ENCODE measurements at regions not wholly inside any gene's neighbourhood (a gene's known extent, or its start where the extent isn't known, plus 50 kb on each side); places are given as distances from the start of the nearest gene placed in this dataset.
"Not testable (repeated sequence)": the region's sequence is repeated elsewhere in the genome, so short reads cannot be mapped to it uniquely, and the experiment has no call there.

DNA sequence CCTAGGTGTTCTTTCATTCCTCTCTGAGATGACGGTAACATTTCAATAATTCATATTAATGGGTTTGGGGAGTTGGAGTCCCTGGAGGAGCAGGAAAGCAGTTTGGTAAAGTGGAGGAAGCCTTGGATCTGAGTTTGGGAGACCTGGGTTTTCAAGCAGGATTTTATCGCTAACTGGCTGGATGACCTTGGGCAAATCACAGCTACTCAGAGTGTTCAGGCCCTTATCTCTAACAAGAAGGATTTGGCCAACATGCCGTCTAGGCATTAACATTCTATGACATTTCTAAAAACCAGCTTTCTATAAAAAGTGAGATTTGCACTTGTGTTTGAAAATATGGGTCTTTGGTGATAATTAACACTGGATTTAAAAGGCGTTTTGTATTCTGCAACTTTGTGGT is 59.7 kb upstream of the MEX3C start:
- Histone ChIP-seq H3K4me3 (no peak overlapping the region), H3K9me3 (no peaks in the 10 kb centered on the region), H3K27ac (no peak overlapping the region), H3K4me1 (no peaks in the 10 kb centered on the region), H3K36me3 (no peaks in the 10 kb centered on the region), H3K27me3 (no peaks in the 10 kb centered on the region)
- TF ChIP-seq POLR2A (IDR thresholded peaks at IDR 0.05) = no peak
- TF ChIP-seq, protein P1, sequence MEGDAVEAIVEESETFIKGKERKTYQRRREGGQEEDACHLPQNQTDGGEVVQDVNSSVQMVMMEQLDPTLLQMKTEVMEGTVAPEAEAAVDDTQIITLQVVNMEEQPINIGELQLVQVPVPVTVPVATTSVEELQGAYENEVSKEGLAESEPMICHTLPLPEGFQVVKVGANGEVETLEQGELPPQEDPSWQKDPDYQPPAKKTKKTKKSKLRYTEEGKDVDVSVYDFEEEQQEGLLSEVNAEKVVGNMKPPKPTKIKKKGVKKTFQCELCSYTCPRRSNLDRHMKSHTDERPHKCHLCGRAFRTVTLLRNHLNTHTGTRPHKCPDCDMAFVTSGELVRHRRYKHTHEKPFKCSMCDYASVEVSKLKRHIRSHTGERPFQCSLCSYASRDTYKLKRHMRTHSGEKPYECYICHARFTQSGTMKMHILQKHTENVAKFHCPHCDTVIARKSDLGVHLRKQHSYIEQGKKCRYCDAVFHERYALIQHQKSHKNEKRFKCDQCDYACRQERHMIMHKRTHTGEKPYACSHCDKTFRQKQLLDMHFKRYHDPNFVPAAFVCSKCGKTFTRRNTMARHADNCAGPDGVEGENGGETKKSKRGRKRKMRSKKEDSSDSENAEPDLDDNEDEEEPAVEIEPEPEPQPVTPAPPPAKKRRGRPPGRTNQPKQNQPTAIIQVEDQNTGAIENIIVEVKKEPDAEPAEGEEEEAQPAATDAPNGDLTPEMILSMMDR (IDR thresholded peaks at IDR 0.05) = no peak
- no peak for DNase-seq

- no peaks in the 10 kb centered on the region for H3K4me1 ChIP-seq
- no peaks in the 10 kb centered on the region for H3K9me3 ChIP-seq
- no peak overlapping the region for H3K27ac ChIP-seq
- no peaks in the 10 kb centered on the region for H3K27me3 ChIP-seq
- no peak overlapping the region for H3K4me3 ChIP-seq
- TF ChIP-seq, protein P1 (IDR thresholded peaks at IDR 0.05) = no peak
- TF ChIP-seq POLR2A (IDR thresholded peaks at IDR 0.05) = no peak
- no peaks in the 10 kb centered on the region for H3K36me3 ChIP-seq
- DNase-seq = no peak
These were observed 62.6 kb upstream of the MEX3C start for GRCh38 chr18:51260118-51260517.

- not testable (repeated sequence) for H3K9me3 ChIP-seq, H3K27me3 ChIP-seq, H3K36me3 ChIP-seq, H3K4me3 ChIP-seq, DNase-seq, H3K4me1 ChIP-seq, H3K27ac ChIP-seq
These were observed 68.6 kb upstream of the MEX3C start for GRCh38 chr18:51266077-51266476.

GRCh38 chr18:51266773-51267172 is 69.3 kb upstream of the MEX3C start:
- TF ChIP-seq POLR2A (IDR thresholded peaks at IDR 0.05) = no peak
- TF ChIP-seq, protein P1 (IDR thresholded peaks at IDR 0.05) = no peak
- no peak for DNase-seq
- no peak overlapping the region for H3K27ac ChIP-seq
- no peaks in the 10 kb centered on the region for H3K4me1 ChIP-seq
- H3K27me3 ChIP-seq = no peaks in the 10 kb centered on the region
- no peaks in the 10 kb centered on the region for H3K9me3 ChIP-seq
- no peak overlapping the region for H3K4me3 ChIP-seq
- H3K36me3 ChIP-seq = no peaks in the 10 kb centered on the region

- Histone ChIP-seq H3K36me3 (no peaks in the 10 kb centered on the region), H3K27me3 (no peaks in the 10 kb centered on the region), H3K4me1 (no peaks in the 10 kb centered on the region), H3K9me3 (no peaks in the 10 kb centered on the region), H3K27ac (no peak overlapping the region), H3K4me3 (no peak overlapping the region)
- TF ChIP-seq, protein P1 (IDR thresholded peaks at IDR 0.05) = no peak
- no peak for TF ChIP-seq POLR2A (IDR thresholded peaks at IDR 0.05)
- DNase-seq = no peak
These were observed 76.0 kb upstream of the MEX3C start for GRCh38 chr18:51273437-51273836.

DNA sequence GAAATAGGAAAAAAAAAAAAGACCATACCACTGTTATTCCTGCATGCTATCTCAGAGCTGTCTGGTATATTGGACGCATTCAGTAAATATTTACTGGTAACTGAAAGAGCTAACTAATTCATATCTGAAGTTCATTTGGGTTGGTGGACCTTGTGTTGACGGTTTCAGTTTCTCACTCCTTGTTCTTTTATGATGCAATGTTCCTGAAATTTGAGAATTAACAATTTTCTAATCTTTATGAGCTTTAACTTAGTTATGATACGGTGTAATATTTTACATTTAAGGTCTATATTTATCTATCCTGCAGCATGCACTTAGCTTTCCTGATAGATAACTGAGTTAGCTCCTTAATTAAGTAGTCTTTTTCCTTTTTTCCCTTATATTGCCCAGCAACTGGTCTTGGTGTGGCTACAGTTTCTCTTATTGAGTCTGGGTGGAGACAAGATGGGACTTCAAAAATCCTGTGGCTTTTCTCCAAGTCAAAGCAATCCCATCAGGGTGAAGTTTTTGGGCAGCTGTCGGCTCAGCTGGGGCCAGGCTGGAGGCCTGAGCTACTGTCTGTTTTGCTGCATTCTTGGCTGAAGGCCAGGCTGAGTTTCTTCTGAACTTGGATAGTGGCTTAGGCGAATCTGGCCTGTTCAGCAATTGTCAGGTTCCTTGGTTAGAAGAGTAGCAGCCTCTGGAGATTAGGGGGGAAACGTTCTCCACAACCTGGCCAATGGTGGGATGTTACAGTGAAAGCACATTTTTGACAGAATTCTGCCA is 78.4 kb upstream of the MEX3C start:
- TF ChIP-seq, protein P1 (IDR thresholded peaks at IDR 0.05) = no peak
- TF ChIP-seq POLR2A (IDR thresholded peaks at IDR 0.05) = no peak
- DNase-seq = no peak
- no peak overlapping the region for H3K27ac ChIP-seq

More for the DNA sequence above, 78.4 kb upstream of the MEX3C start:
- no peak overlapping the region for H3K4me3 ChIP-seq
- no peaks in the 10 kb centered on the region for H3K4me1 ChIP-seq
- no peaks in the 10 kb centered on the region for H3K27me3 ChIP-seq
- H3K9me3 ChIP-seq = no peaks in the 10 kb centered on the region
- H3K36me3 ChIP-seq = no peaks in the 10 kb centered on the region
